DND-41 (cell line): ENCODE measurements at regions not wholly inside any gene's neighbourhood (a gene's known extent, or its start where the extent isn't known, plus 50 kb on each side); places are given as distances from the start of the nearest gene placed in this dataset.

Experiments used
- ATAC-seq: fragments of 200-7000 bp; cut with Tn5 transposase; 3 replicates; pipeline ENCODE4 v1.9.1; 2021; ENCODE audit warnings: low read depth; ENCODE audit not compliant: insufficient read depth
- DNase-seq: peaks from one replicate; pipeline ENCODE4 v3.0.0-alpha.2; 2020
- H2AFZ ChIP-seq: 2 replicates; pipeline ENCODE4 v1.6.0; 2012; ENCODE audit warnings: low read depth, low read length
- H3K27ac ChIP-seq: 2 replicates; pipeline ENCODE4 v1.5.1; 2012; ENCODE audit warnings: low read length, inconsistent platforms
- H3K27me3 ChIP-seq: fragments of 200-600 bp; sonication (generic); 2 replicates; pipeline ENCODE4 v1.6.0; 2012; ENCODE audit warnings: low read length, mild to moderate bottlenecking, inconsistent platforms; ENCODE audit not compliant: insufficient read depth, poor library complexity
- H3K36me3 ChIP-seq: 2 replicates; pipeline ENCODE4 v1.5.1; 2012; ENCODE audit warnings: low read length, inconsistent platforms; ENCODE audit not compliant: insufficient read depth
- H3K4me1 ChIP-seq: 2 replicates; pipeline ENCODE4 v1.5.1; 2012; ENCODE audit warnings: mild to moderate bottlenecking, low read length; ENCODE audit not compliant: insufficient read depth
- H3K4me2 ChIP-seq: 2 replicates; pipeline ENCODE4 v1.6.0; 2012; ENCODE audit warnings: mild to moderate bottlenecking, moderate library complexity, low read length, inconsistent platforms; ENCODE audit not compliant: insufficient read depth
- H3K4me3 ChIP-seq, 2 experiments: fragments of 200-600 bp in 1 of 2; shearing (Covaris generic) in 1 of 2; 2 replicates each; pipeline ENCODE4 v1.5.1; 2012 to 2016; ENCODE audit warnings: inconsistent platforms in 2 of 2, low read length in 2 of 2, mild to moderate bottlenecking in 2 of 2, low read depth in 1 of 2, moderate library complexity in 1 of 2
- H3K79me2 ChIP-seq: 2 replicates; pipeline ENCODE4 v1.6.0; 2012; ENCODE audit warnings: low read length, inconsistent platforms; ENCODE audit not compliant: insufficient read depth
- H3K9ac ChIP-seq: 2 replicates; pipeline ENCODE4 v1.6.0; 2012; ENCODE audit warnings: low read depth, mild to moderate bottlenecking, inconsistent platforms, low read length, moderate library complexity
- H3K9me3 ChIP-seq: 2 replicates; pipeline ENCODE4 v1.5.1; 2012; ENCODE audit warnings: low read length, moderate library complexity, mild to moderate bottlenecking, inconsistent platforms; ENCODE audit not compliant: insufficient read depth, severe bottlenecking
- H4K20me1 ChIP-seq: 2 replicates; pipeline ENCODE4 v1.6.0; 2012; ENCODE audit warnings: low read length; ENCODE audit not compliant: insufficient read depth
- CTCF ChIP-seq: IDR thresholded peaks from 2 replicates; pipeline ENCODE4 v1.5.1; 2012; ENCODE audit warnings: borderline replicate concordance, low read length, moderate library complexity, mild to moderate bottlenecking; ENCODE audit not compliant: poor library complexity, severe bottlenecking; ENCODE audit errors: extremely low read depth
- EZH2 ChIP-seq: IDR thresholded peaks from 3 replicates; pipeline ENCODE4 v1.6.1; 2012; ENCODE audit warnings: borderline replicate concordance, low read depth, mild to moderate bottlenecking, moderate library complexity, low read length, inconsistent platforms; ENCODE audit not compliant: severe bottlenecking

DNA sequence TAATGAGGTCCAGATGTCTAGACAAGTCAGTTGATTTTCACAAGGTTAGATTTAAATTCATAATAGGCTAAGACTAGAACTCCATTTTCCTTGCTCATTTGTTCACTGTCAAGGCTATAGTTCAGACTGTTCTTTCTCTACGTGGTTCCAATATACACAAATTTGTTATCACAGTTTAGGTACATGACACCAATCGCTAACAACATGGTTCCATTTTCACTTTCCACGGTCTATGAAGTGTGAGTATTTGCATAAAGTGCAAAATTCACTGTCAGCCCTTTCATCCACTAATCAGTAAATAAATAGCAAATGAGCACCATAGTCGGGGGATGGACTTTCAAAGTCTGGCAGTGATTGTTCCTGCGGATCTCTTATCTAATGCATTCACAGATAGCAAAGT, 315.7 kb upstream of the SPOCK3 start:
- no peaks in the 10 kb centered on the region for H3K36me3 ChIP-seq
- H4K20me1 ChIP-seq, result no peaks in the 10 kb centered on the region
- TF ChIP-seq EZH2, result no peak
- no peak overlapping the region for H3K27ac ChIP-seq
- no peak overlapping the region for H2AFZ ChIP-seq
- no peaks in the 10 kb centered on the region for H3K9me3 ChIP-seq
- H3K27me3 ChIP-seq, result no peaks in the 10 kb centered on the region
- H3K9ac ChIP-seq, result no peak overlapping the region
- H3K79me2 ChIP-seq, result no peaks in the 10 kb centered on the region
- ATAC-seq, result no peak
- no peak for DNase-seq
- H3K4me3 ChIP-seq, result no peak overlapping the region
- no peak overlapping the region for H3K4me2 ChIP-seq
- no peaks in the 10 kb centered on the region for H3K4me1 ChIP-seq

DNA sequence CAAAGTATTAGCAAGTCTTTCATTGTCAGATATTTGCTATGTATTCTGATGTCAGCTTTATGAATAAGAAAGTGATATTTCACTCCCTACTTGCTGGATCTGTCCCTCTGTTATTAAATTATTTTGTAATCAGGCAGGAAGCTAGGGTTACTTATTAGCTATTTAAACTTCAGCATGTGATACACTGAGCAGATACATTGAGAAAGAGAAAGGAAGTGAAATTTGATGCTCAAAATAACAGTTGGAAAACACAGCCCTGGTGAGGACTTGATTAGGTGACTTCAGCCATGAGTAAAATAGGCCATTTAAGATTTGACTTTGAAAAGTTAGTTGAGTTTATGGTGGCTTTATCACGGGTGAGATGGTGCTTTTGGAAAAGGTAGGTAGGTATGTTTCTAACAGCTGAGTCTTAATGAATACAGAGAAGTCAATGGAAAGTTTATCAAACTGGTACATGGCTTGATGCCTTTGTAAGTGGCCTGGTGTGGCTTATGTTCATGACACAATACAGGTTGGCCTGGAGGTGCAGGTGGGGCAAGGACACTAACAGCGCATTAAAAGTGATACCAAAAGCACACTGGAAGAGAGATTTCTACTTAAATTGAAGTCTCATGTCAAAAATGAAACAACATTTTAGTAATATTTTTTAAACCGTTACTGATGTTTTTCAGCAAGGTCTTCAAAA, 321.2 kb upstream of the SPOCK3 start:
- DNase-seq (no peak), ATAC-seq (no peak)
- no peaks in the 10 kb centered on the region for H3K79me2 ChIP-seq
- H2AFZ ChIP-seq, result no peak overlapping the region
- no peak overlapping the region for H3K4me3 ChIP-seq
- H3K4me1 ChIP-seq, result no peaks in the 10 kb centered on the region
- no peak for TF ChIP-seq CTCF
- no peak for TF ChIP-seq EZH2
- no peaks in the 10 kb centered on the region for H3K36me3 ChIP-seq
- H3K4me2 ChIP-seq, result no peak overlapping the region
- no peaks in the 10 kb centered on the region for H3K9me3 ChIP-seq
- H3K27ac ChIP-seq, result no peak overlapping the region
- H4K20me1 ChIP-seq, result no peaks in the 10 kb centered on the region
- H3K27me3 ChIP-seq, result no peaks in the 10 kb centered on the region
- H3K9ac ChIP-seq, result no peak overlapping the region

DNA sequence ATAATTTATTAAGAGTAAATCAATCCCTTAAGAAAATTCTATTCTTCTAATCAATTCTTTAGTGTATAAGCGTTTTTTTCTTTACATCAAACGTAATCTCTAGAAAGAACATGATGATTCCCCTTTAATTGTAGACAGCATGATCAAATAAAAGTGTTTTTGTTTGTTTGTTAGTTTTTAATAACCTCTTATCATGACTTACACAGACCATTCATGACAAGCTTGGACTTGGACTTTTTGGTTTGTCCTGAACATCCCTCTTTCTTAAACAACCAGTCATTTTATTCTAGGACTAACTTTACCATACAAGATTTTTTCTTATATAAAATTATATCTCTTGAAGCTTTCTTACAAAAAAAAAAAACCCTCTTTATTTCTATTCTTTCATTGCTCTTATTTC, 344.6 kb upstream of the SPOCK3 start:
- Histone ChIP-seq H3K9me3 (peaks cover 4% of the 10 kb centered on the region), H3K4me3 (no peak overlapping the region)

DNA sequence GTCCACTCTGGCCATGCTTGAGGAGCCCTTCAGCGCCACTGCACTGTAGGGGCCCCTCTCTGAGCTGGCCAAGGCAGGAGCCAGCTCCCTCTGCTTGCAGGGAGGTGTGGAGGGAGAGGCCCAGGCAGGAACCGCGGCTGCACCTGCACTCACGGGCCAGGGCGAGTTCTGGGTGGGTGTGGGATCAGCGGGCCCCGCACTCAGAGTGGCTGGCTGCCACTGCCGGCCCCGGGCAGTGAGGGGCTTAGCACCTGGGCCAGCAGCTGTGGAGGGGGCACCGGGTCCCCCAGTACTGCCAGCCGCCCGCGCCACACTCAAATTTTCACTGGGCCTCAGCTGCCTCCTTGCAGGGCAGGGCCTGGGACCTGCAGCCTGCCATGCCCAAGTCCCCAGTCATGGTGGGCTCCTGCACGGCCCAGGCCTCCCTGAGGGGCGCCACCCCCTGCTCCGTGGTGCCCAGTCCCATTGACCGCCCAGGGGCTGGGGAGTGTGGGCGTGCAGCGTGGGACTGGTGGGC, 347.2 kb upstream of the SPOCK3 start:
- Histone ChIP-seq H3K36me3 (no peaks in the 10 kb centered on the region), H2AFZ (no peak overlapping the region), H3K27ac (no peak overlapping the region), H3K9ac (no peak overlapping the region), H3K4me3 (no peak overlapping the region), H3K9me3 (peaks cover 4% of the 10 kb centered on the region), H3K4me2 (no peak overlapping the region), H3K27me3 (no peaks in the 10 kb centered on the region), H3K4me1 (no peaks in the 10 kb centered on the region), H3K79me2 (no peaks in the 10 kb centered on the region), H4K20me1 (no peaks in the 10 kb centered on the region)
- no peak for DNase-seq
- TF ChIP-seq EZH2 (no peak), CTCF (no peak)
- no peak for ATAC-seq

More for the DNA sequence above, 344.6 kb upstream of the SPOCK3 start:
- Histone ChIP-seq H3K9ac (no peak overlapping the region), H3K27ac (no peak overlapping the region), H3K36me3 (no peaks in the 10 kb centered on the region), H3K4me1 (no peaks in the 10 kb centered on the region), H3K27me3 (no peaks in the 10 kb centered on the region), H3K4me2 (no peak overlapping the region), H2AFZ (no peak overlapping the region), H4K20me1 (no peaks in the 10 kb centered on the region), H3K79me2 (no peaks in the 10 kb centered on the region)
- TF ChIP-seq EZH2 (no peak), CTCF (no peak)
- ATAC-seq, result no peak
- DNase-seq, result no peak
